Neural progenitor cell (in vitro differentiated cells): ENCODE measurements at regions not wholly inside any gene's neighbourhood (a gene's known extent, or its start where the extent isn't known, plus 50 kb on each side); places are given as distances from the start of the nearest gene placed in this dataset.

Experiments used
- DNase-seq: peaks from one replicate; pipeline ENCODE4 v3.0.0-alpha.2; 2016; ENCODE audit warnings: low spot score
- H2AFZ ChIP-seq: fragments of 200-600 bp; sonication (generic); replicated peaks from 2 replicates; pipeline ENCODE4 v1.6.1; 2016; ENCODE audit warnings: antibody characterized with exemption
- H3F3A ChIP-seq: fragments of 200-600 bp; sonication (generic); 2 replicates; pipeline ENCODE4 v1.6.1; 2016; ENCODE audit warnings: antibody characterized with exemption, low read depth
- H3K27ac ChIP-seq: fragments of 200-600 bp; sonication (generic); 2 replicates; pipeline ENCODE4 v1.5.1; 2016; ENCODE audit warnings: mild to moderate bottlenecking
- H3K27me3 ChIP-seq: fragments of 200-600 bp; sonication (generic); 2 replicates; pipeline ENCODE4 v1.6.1; 2016; ENCODE audit warnings: mild to moderate bottlenecking, moderate library complexity
- H3K36me3 ChIP-seq: fragments of 200-600 bp; sonication (generic); 2 replicates; pipeline ENCODE4 v1.5.1; 2016
- H3K4me1 ChIP-seq: fragments of 200-600 bp; sonication (generic); 2 replicates; pipeline ENCODE4 v1.6.1; 2016; ENCODE audit warnings: mixed run types
- H3K4me2 ChIP-seq: fragments of 200-600 bp; sonication (generic); 2 replicates; pipeline ENCODE4 v1.6.1; 2016
- H3K4me3 ChIP-seq: fragments of 200-600 bp; sonication (generic); 2 replicates; pipeline ENCODE4 v1.5.1; 2016
- H3K79me2 ChIP-seq: fragments of 200-600 bp; sonication (generic); 2 replicates; pipeline ENCODE4 v1.6.1; 2016; ENCODE audit warnings: low read depth
- H3K9ac ChIP-seq: fragments of 200-600 bp; sonication (generic); 2 replicates; pipeline ENCODE4 v1.6.1; 2016
- H3K9me3 ChIP-seq: fragments of 200-600 bp; sonication (generic); 2 replicates; pipeline ENCODE4 v1.5.1; 2016; ENCODE audit warnings: low read depth
- H4K20me1 ChIP-seq: fragments of 200-600 bp; sonication (generic); 2 replicates; pipeline ENCODE4 v1.6.1; 2016; ENCODE audit warnings: low read depth
- H3K27ac Mint-ChIP-seq: 3 replicates; pipeline ENCODE4 v1.8.0; 2021; ENCODE audit warnings: mixed read lengths
- H3K27me3 Mint-ChIP-seq: 2 replicates; pipeline ENCODE4 v1.8.0; 2022; ENCODE audit warnings: low read depth, mild to moderate bottlenecking, inconsistent platforms, moderate library complexity, mixed read lengths; ENCODE audit not compliant: insufficient read depth
- H3K36me3 Mint-ChIP-seq: 3 replicates; pipeline ENCODE4 v1.8.0; 2021; ENCODE audit warnings: mixed read lengths
- H3K4me1 Mint-ChIP-seq: 3 replicates; pipeline ENCODE4 v1.8.0; 2021; ENCODE audit warnings: mixed read lengths
- H3K4me3 Mint-ChIP-seq: 3 replicates; pipeline ENCODE4 v1.8.0; 2021; ENCODE audit warnings: mild to moderate bottlenecking, moderate library complexity, mixed read lengths
- H3K9me3 Mint-ChIP-seq: 3 replicates; pipeline ENCODE4 v1.8.0; 2020; ENCODE audit warnings: mixed read lengths
- EZH2 ChIP-seq: fragments of 200-600 bp; sonication (generic); IDR thresholded peaks from 2 replicates; pipeline ENCODE4 v1.6.1; 2017; ENCODE audit warnings: antibody characterized with exemption, mild to moderate bottlenecking, moderate library complexity
- EZH2phosphoT487 ChIP-seq: fragments of 200-600 bp; sonication (generic); IDR thresholded peaks from 2 replicates; pipeline ENCODE4 v1.6.1; 2017; ENCODE audit warnings: antibody characterized with exemption
- TF ChIP-seq, protein P1 (sequence below): fragments of 200-600 bp; sonication (generic); IDR thresholded peaks from 2 replicates; pipeline ENCODE4 v1.5.1; 2017; ENCODE audit warnings: antibody characterized with exemption, mild to moderate bottlenecking

DNA sequence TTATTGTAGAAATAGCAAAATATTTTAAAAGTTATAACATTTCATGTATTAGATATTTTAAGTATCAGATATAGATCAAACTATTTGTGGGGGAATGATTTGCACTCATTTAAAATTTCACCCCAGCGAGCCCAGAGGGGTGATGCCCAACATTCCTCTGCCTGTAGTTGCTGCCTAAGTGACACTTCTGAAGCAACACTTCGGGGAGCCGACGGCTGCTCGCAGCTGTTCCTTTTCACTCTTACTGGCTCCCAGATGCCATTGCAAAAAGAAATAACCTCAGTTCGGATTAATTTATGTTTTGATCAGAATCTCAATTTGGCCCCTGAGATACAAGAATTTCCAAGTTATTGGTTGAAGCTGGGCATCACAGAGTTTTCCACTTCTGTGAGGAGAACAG lies 603.8 kb downstream of the PLCL1 start:
- TF ChIP-seq EZH2 (no peak), EZH2phosphoT487 (no peak)
- TF ChIP-seq, protein P1, sequence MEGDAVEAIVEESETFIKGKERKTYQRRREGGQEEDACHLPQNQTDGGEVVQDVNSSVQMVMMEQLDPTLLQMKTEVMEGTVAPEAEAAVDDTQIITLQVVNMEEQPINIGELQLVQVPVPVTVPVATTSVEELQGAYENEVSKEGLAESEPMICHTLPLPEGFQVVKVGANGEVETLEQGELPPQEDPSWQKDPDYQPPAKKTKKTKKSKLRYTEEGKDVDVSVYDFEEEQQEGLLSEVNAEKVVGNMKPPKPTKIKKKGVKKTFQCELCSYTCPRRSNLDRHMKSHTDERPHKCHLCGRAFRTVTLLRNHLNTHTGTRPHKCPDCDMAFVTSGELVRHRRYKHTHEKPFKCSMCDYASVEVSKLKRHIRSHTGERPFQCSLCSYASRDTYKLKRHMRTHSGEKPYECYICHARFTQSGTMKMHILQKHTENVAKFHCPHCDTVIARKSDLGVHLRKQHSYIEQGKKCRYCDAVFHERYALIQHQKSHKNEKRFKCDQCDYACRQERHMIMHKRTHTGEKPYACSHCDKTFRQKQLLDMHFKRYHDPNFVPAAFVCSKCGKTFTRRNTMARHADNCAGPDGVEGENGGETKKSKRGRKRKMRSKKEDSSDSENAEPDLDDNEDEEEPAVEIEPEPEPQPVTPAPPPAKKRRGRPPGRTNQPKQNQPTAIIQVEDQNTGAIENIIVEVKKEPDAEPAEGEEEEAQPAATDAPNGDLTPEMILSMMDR: no peak
- H3K9me3 Mint-ChIP-seq: no peaks in the 10 kb centered on the region
- no peak overlapping the region for H3K9ac ChIP-seq
- DNase-seq: peak; percentile 11
- no peak overlapping the region for H3K4me3 Mint-ChIP-seq
- no peaks in the 10 kb centered on the region for H3F3A ChIP-seq
- H3K36me3 Mint-ChIP-seq: no peaks in the 10 kb centered on the region
- no peaks in the 10 kb centered on the region for H3K9me3 ChIP-seq
- H3K4me1 Mint-ChIP-seq: no peaks in the 10 kb centered on the region
- H2AFZ ChIP-seq: peak overlapping the region; percentile 71
- H3K4me3 ChIP-seq: no peak overlapping the region
- H3K4me1 ChIP-seq: no peaks in the 10 kb centered on the region
- H3K79me2 ChIP-seq: no peaks in the 10 kb centered on the region
- no peaks in the 10 kb centered on the region for H3K27me3 ChIP-seq
- H3K27me3 Mint-ChIP-seq: peaks cover 4% of the 10 kb centered on the region
- no peaks in the 10 kb centered on the region for H3K36me3 ChIP-seq
- H4K20me1 ChIP-seq: no peaks in the 10 kb centered on the region
- H3K4me2 ChIP-seq: no peak overlapping the region
- no peak overlapping the region for H3K27ac Mint-ChIP-seq
- no peak overlapping the region for H3K27ac ChIP-seq

DNA sequence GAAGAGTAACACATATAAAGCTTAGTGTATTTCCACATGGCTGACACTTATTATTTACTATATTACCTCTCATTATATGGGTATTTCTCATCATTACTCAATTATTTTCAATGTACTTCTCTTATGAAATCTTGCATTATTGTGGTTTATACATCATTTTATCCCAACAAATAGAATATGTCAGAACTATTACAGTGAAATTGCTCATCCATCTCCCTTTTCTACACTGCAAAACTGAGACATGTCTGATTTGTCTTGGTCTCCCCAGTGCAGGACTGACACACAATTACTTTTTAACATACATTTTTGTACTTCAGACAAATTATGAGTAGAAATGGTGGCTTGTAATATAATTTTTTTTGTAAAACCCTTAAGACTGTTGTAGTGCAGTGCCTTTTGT lies 600.9 kb downstream of the PLCL1 start:
- H3K27ac Mint-ChIP-seq: no peak overlapping the region

DNA sequence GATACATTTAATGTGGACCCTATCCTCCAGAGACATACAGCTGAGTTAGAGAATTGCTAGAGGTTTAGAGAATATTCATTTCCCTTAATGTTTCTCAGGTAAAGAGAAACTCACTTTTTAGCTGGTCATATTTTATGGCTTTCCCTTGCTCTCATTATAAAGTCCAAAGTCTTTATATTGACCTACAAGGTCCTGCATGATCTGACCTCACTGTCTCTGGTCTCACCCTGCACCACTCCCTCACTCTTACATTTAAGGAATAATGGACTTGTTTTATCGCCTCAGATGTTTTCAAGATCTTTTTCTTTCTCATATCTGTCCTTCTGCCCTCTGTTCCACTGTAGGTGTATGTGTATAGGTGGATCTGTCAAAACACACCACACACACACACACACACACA lies 597.3 kb downstream of the PLCL1 start:
- Histone ChIP-seq H3K9me3 (no peaks in the 10 kb centered on the region), H3K9ac (no peak overlapping the region), H3K4me3 (no peak overlapping the region), H3K27me3 (no peaks in the 10 kb centered on the region), H2AFZ (no peak overlapping the region), H4K20me1 (no peaks in the 10 kb centered on the region), H3F3A (no peaks in the 10 kb centered on the region), H3K36me3 (no peaks in the 10 kb centered on the region), H3K27ac (no peak overlapping the region), H3K4me2 (no peak overlapping the region), H3K79me2 (no peaks in the 10 kb centered on the region), H3K4me1 (no peaks in the 10 kb centered on the region)
- DNase-seq: no peak
- no peaks in the 10 kb centered on the region for H3K36me3 Mint-ChIP-seq
- H3K4me3 Mint-ChIP-seq: no peak overlapping the region
- H3K9me3 Mint-ChIP-seq: no peaks in the 10 kb centered on the region
- no peaks in the 10 kb centered on the region for H3K4me1 Mint-ChIP-seq
- TF ChIP-seq EZH2 (no peak), EZH2phosphoT487 (no peak)
- TF ChIP-seq, protein P1: no peak
- H3K27me3 Mint-ChIP-seq: no peaks in the 10 kb centered on the region
- H3K27ac Mint-ChIP-seq: no peak overlapping the region

More for the DNA sequence above, 600.9 kb downstream of the PLCL1 start:
- Histone ChIP-seq H3K4me1 (no peaks in the 10 kb centered on the region), H3K9ac (no peak overlapping the region), H3K4me2 (no peak overlapping the region), H3K4me3 (no peak overlapping the region), H3K9me3 (no peaks in the 10 kb centered on the region), H3K79me2 (no peaks in the 10 kb centered on the region), H3K27me3 (no peaks in the 10 kb centered on the region), H2AFZ (no peak overlapping the region), H3K36me3 (no peaks in the 10 kb centered on the region), H3K27ac (no peak overlapping the region), H4K20me1 (no peaks in the 10 kb centered on the region), H3F3A (no peaks in the 10 kb centered on the region)
- no peaks in the 10 kb centered on the region for H3K4me1 Mint-ChIP-seq
- H3K4me3 Mint-ChIP-seq: no peak overlapping the region
- no peak for DNase-seq
- no peaks in the 10 kb centered on the region for H3K36me3 Mint-ChIP-seq
- no peaks in the 10 kb centered on the region for H3K27me3 Mint-ChIP-seq
- no peaks in the 10 kb centered on the region for H3K9me3 Mint-ChIP-seq
- TF ChIP-seq EZH2phosphoT487 (no peak), EZH2 (no peak)
- TF ChIP-seq, protein P1: no peak

DNA sequence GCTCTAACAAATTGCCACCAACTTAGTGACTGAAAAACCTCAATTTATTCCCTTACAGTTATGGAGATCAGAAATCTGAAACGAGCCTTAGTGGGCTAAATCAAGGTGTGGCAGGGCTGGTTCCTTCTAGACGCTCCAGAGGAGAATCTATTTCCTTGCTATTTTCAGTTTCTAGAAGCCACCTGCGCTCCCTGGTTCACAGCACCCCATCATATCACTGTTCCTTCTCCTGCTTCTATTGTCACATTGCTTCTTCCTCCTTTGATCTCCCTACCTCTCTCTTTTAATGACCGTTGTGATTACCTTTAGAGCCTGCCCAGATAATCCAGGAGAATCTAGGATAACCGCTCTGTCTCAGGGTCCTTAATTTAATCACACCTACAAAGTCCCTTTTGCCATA lies 596.6 kb downstream of the PLCL1 start:
- Mint-ChIP-seq H3K27ac (no peak overlapping the region), H3K4me1 (no peaks in the 10 kb centered on the region), H3K27me3 (no peaks in the 10 kb centered on the region), H3K9me3 (no peaks in the 10 kb centered on the region), H3K36me3 (no peaks in the 10 kb centered on the region), H3K4me3 (no peak overlapping the region)
- no peaks in the 10 kb centered on the region for H4K20me1 ChIP-seq
- no peaks in the 10 kb centered on the region for H3K4me1 ChIP-seq
- no peak overlapping the region for H2AFZ ChIP-seq
- H3K9ac ChIP-seq: no peak overlapping the region
- no peaks in the 10 kb centered on the region for H3K79me2 ChIP-seq
- no peak overlapping the region for H3K4me2 ChIP-seq
- H3K36me3 ChIP-seq: no peaks in the 10 kb centered on the region
- H3K4me3 ChIP-seq: no peak overlapping the region
- no peaks in the 10 kb centered on the region for H3K27me3 ChIP-seq
- no peak overlapping the region for H3K27ac ChIP-seq
- no peaks in the 10 kb centered on the region for H3F3A ChIP-seq
- DNase-seq: no peak
- TF ChIP-seq, protein P1: no peak
- TF ChIP-seq EZH2phosphoT487: no peak
- no peak for TF ChIP-seq EZH2
- no peaks in the 10 kb centered on the region for H3K9me3 ChIP-seq
